Breast epithelium (tissue), 4 donors: ENCODE measurements at regions not wholly inside any gene's neighbourhood (a gene's known extent, or its start where the extent isn't known, plus 50 kb on each side); places are given as distances from the start of the nearest gene placed in this dataset.

Experiments
- DNase-seq, 2 donors: peaks; one replicate each; pipeline ENCODE4 v3.0.0-alpha.2; 2019; ENCODE audit warnings: low spot score in 2 of 2
- H3K27ac ChIP-seq, 2 donors: fragments of 200-600 bp; sonication (generic) in 1 of 2; one replicate each; pipeline ENCODE4 v1.5.1; 2016 to 2019; ENCODE audit warnings: mild to moderate bottlenecking in 1 of 2
- H3K27me3 ChIP-seq, 2 donors: fragments of 200-600 bp; sonication (generic) in 1 of 2; one replicate each; pipeline versions ENCODE4 v1.5.1 to v1.6.0; 2017 to 2019; ENCODE audit warnings: control low read depth in 1 of 2, mild to moderate bottlenecking in 1 of 2
- H3K36me3 ChIP-seq: fragments of 200-600 bp; one replicate; pipeline ENCODE4 v1.5.1; 2019
- H3K4me1 ChIP-seq, 2 donors: fragments of 200-600 bp; sonication (generic); one replicate each; pipeline ENCODE4 v1.5.1; 2016 to 2019; ENCODE audit warnings: control low read depth in 1 of 2
- H3K4me3 ChIP-seq, 3 donors: fragments of 200-600 bp; sonication (generic); 1 replicate in 2 of 3; 2 replicates in 1 of 3; pipeline ENCODE4 v1.5.1; 2016 to 2019; ENCODE audit warnings: mild to moderate bottlenecking in 3 of 3, moderate library complexity in 2 of 3
- H3K9me3 ChIP-seq, 2 donors: fragments of 200-600 bp; sonication (generic) in 1 of 2; one replicate each; pipeline ENCODE4 v1.5.1; 2016 to 2019; ENCODE audit warnings: control low read depth in 1 of 2
- CTCF ChIP-seq, 3 donors: fragments of 450-650 bp; IDR thresholded peaks; one replicate each; pipeline ENCODE4 v1.5.1; 2016 to 2017; ENCODE audit warnings: antibody characterized with exemption in 3 of 3, mild to moderate bottlenecking in 3 of 3, moderate library complexity in 3 of 3
- POLR2A ChIP-seq: fragments of 450-650 bp; IDR thresholded peaks from one replicate; pipeline ENCODE4 v1.6.1; 2016; ENCODE audit warnings: antibody characterized with exemption, mild to moderate bottlenecking, moderate library complexity
- POLR2AphosphoS5 ChIP-seq, 3 donors: sonication (generic); formaldehyde crosslinking; IDR thresholded peaks; one replicate each; pipeline ENCODE4 v1.6.1; 2017; ENCODE audit warnings: antibody characterized with exemption in 3 of 3
- intact Hi-C: fragments of 100-400 bp; cut with DNase I; formaldehyde crosslinking; loops from one replicate; pipeline ENCODE4 v1.15.1; 2023; ENCODE audit warnings: low total_unique reads

- no peak for DNase-seq
Measured at GRCh38 chr6:100309174-100309573, 155.5 kb downstream of the SIM1 start.

GRCh38 chr6:100307561-100307960, 157.2 kb downstream of the SIM1 start:
- Histone ChIP-seq H3K27ac (no peak overlapping the region), H3K4me3 (no peak overlapping the region), H3K9me3 (no peaks in the 10 kb centered on the region), H3K27me3 (no peaks in the 10 kb centered on the region), H3K4me1 (no peaks in the 10 kb centered on the region), H3K36me3 (no peaks in the 10 kb centered on the region)
- no peak for DNase-seq
- intact Hi-C loops: no loop called here
- TF ChIP-seq CTCF (IDR thresholded peaks at IDR 0.05) (no peak), POLR2A (no peak), POLR2AphosphoS5 (IDR thresholded peaks at IDR 0.05) (no peak)

More at GRCh38 chr6:100309174-100309573, 155.5 kb downstream of the SIM1 start:
- TF ChIP-seq POLR2AphosphoS5 (IDR thresholded peaks at IDR 0.05) (no peak), POLR2A (no peak), CTCF (IDR thresholded peaks at IDR 0.05) (no peak)
- Histone ChIP-seq H3K27me3 (no peaks in the 10 kb centered on the region), H3K4me3 (no peak overlapping the region), H3K9me3 (no peaks in the 10 kb centered on the region), H3K4me1 (no peaks in the 10 kb centered on the region), H3K27ac (no peak overlapping the region), H3K36me3 (no peaks in the 10 kb centered on the region)
- intact Hi-C loops: no loop called here

GRCh38 chr6:100305209-100305869, 159.4 kb downstream of the SIM1 start:
- DNase-seq: no peak
- no peak overlapping the region for H3K4me3 ChIP-seq
- H3K4me1 ChIP-seq: no peaks in the 10 kb centered on the region
- intact Hi-C loops: no loop called here
- no peak for TF ChIP-seq POLR2AphosphoS5 (IDR thresholded peaks at IDR 0.05)
- TF ChIP-seq CTCF (IDR thresholded peaks at IDR 0.05): no peak
- TF ChIP-seq POLR2A: no peak
- H3K27me3 ChIP-seq: no peaks in the 10 kb centered on the region
- H3K36me3 ChIP-seq: no peaks in the 10 kb centered on the region
- no peaks in the 10 kb centered on the region for H3K9me3 ChIP-seq
- H3K27ac ChIP-seq: no peak overlapping the region

GRCh38 chr6:100304575-100304974, 160.1 kb downstream of the SIM1 start:
- Histone ChIP-seq H3K27me3 (no peaks in the 10 kb centered on the region), H3K27ac (no peak overlapping the region), H3K9me3 (no peaks in the 10 kb centered on the region), H3K4me1 (no peaks in the 10 kb centered on the region), H3K36me3 (no peaks in the 10 kb centered on the region), H3K4me3 (no peak overlapping the region)
- intact Hi-C loops: no loop called here
- TF ChIP-seq POLR2AphosphoS5 (IDR thresholded peaks at IDR 0.05): no peak
- TF ChIP-seq POLR2A: no peak
- no peak for TF ChIP-seq CTCF (IDR thresholded peaks at IDR 0.05)
- DNase-seq: no peak

- H3K36me3 ChIP-seq: no peaks in the 10 kb centered on the region
- intact Hi-C loops: no loop called here
- TF ChIP-seq POLR2A (no peak), POLR2AphosphoS5 (IDR thresholded peaks at IDR 0.05) (no peak), CTCF (IDR thresholded peaks at IDR 0.05) (no peak)
- H3K4me1 ChIP-seq: no peaks in the 10 kb centered on the region
- no peak overlapping the region for H3K27ac ChIP-seq
- no peaks in the 10 kb centered on the region for H3K9me3 ChIP-seq
- no peaks in the 10 kb centered on the region for H3K27me3 ChIP-seq
- H3K4me3 ChIP-seq: no peak overlapping the region
- no peak for DNase-seq
Measured at GRCh38 chr6:100301731-100302130, 163.0 kb downstream of the SIM1 start.
